ENCODE measurements at regions not wholly inside any gene's neighbourhood (a gene's known extent, or its start where the extent isn't known, plus 50 kb on each side); places are given as distances from the start of the nearest gene placed in this dataset.

GRCh38 chr3:150022381-150023238 is 51.9 kb upstream of the PFN2 start:
- no peak for DNase-seq (ENCODE audit: low read depth in 2 of 2)

- no peak for DNase-seq (ENCODE audit: low read depth in 2 of 2)
Observed at GRCh38 chr3:150020527-150020926, 49.8 kb upstream of the PFN2 start.

Data from stimulated activated CD8-positive, alpha-beta memory T cell treated with anti-CD3 and anti-CD28 coated beads, Interleukin-15, amount 100 ng/mL, for 48 hours (primary cell).